Gastroesophageal sphincter (tissue), 3 donors: ENCODE measurements at regions not wholly inside any gene's neighbourhood (a gene's known extent, or its start where the extent isn't known, plus 50 kb on each side); places are given as distances from the start of the nearest gene placed in this dataset.

Source experiments
- POLR2AphosphoS5 ChIP-seq: sonication (generic); formaldehyde crosslinking; IDR thresholded peaks from one replicate; pipeline ENCODE4 v1.6.1; 2017; ENCODE audit warnings: antibody characterized with exemption
- TF ChIP-seq, protein P1 (sequence below), 4 experiments: fragments of 200-600 bp in 2 of 4; fragments of 450-650 bp in 2 of 4; sonication (generic) in 1 of 4; IDR thresholded peaks; one replicate each; pipeline ENCODE4 v1.5.1; 2017 to 2019; ENCODE audit warnings: antibody characterized with exemption in 4 of 4, mild to moderate bottlenecking in 2 of 4, moderate library complexity in 2 of 4

DNA sequence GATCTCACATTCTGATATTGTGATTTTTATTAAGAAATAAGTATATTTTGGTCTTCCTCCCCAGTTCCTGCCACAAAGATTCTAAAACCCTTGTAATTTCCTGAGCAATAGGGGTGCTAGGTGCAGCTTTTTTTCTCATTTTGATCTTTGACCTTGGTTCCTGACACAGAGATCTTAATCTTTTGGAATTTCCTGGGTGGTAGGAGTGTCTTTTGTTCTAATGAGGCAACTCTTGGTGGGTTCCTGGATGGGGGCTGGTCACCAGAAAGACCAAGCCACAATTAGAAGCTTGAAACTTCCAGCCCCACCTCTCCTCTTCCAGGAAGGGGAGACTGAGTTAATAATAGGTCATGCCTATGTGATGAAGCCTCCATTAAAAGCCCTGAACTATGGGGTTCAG is 334.6 kb downstream of the FOXO1 start:
- TF ChIP-seq, protein P1, sequence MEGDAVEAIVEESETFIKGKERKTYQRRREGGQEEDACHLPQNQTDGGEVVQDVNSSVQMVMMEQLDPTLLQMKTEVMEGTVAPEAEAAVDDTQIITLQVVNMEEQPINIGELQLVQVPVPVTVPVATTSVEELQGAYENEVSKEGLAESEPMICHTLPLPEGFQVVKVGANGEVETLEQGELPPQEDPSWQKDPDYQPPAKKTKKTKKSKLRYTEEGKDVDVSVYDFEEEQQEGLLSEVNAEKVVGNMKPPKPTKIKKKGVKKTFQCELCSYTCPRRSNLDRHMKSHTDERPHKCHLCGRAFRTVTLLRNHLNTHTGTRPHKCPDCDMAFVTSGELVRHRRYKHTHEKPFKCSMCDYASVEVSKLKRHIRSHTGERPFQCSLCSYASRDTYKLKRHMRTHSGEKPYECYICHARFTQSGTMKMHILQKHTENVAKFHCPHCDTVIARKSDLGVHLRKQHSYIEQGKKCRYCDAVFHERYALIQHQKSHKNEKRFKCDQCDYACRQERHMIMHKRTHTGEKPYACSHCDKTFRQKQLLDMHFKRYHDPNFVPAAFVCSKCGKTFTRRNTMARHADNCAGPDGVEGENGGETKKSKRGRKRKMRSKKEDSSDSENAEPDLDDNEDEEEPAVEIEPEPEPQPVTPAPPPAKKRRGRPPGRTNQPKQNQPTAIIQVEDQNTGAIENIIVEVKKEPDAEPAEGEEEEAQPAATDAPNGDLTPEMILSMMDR (IDR thresholded peaks at IDR 0.05), result no peak
- no peak for TF ChIP-seq POLR2AphosphoS5
